GM12874 (cell line): ENCODE measurements at regions not wholly inside any gene's neighbourhood (a gene's known extent, or its start where the extent isn't known, plus 50 kb on each side); places are given as distances from the start of the nearest gene placed in this dataset.

Experiments
- CTCF ChIP-seq: IDR thresholded peaks from 2 replicates; pipeline ENCODE4 v1.5.1; 2011; ENCODE audit warnings: low read depth, mild to moderate bottlenecking, control low read depth, low read length, moderate library complexity; ENCODE audit not compliant: insufficient read depth

GRCh38 chr11:92765965-92766371 lies 203.5 kb upstream of the MTNR1B start:
- no peak for TF ChIP-seq CTCF

- TF ChIP-seq CTCF = no peak
Observed at GRCh38 chr11:92766698-92767097, 202.8 kb upstream of the MTNR1B start.

- no peak for TF ChIP-seq CTCF
Observed at GRCh38 chr11:92767416-92767815, 202.0 kb upstream of the MTNR1B start.

GRCh38 chr11:92768121-92768840 lies 201.2 kb upstream of the MTNR1B start:
- no peak for TF ChIP-seq CTCF

GRCh38 chr11:92769112-92769511 lies 200.3 kb upstream of the MTNR1B start:
- TF ChIP-seq CTCF = no peak

GRCh38 chr11:92770419-92770818 lies 199.0 kb upstream of the MTNR1B start:
- TF ChIP-seq CTCF = no peak

- TF ChIP-seq CTCF = no peak
Observed at GRCh38 chr11:92770981-92771380, 198.5 kb upstream of the MTNR1B start.
